ENCODE measurements at regions not wholly inside any gene's neighbourhood (a gene's known extent, or its start where the extent isn't known, plus 50 kb on each side); places are given as distances from the start of the nearest gene placed in this dataset.
"Not testable (repeated sequence)": the region's sequence is repeated elsewhere in the genome, so short reads cannot be mapped to it uniquely, and the experiment has no call there.

DNA sequence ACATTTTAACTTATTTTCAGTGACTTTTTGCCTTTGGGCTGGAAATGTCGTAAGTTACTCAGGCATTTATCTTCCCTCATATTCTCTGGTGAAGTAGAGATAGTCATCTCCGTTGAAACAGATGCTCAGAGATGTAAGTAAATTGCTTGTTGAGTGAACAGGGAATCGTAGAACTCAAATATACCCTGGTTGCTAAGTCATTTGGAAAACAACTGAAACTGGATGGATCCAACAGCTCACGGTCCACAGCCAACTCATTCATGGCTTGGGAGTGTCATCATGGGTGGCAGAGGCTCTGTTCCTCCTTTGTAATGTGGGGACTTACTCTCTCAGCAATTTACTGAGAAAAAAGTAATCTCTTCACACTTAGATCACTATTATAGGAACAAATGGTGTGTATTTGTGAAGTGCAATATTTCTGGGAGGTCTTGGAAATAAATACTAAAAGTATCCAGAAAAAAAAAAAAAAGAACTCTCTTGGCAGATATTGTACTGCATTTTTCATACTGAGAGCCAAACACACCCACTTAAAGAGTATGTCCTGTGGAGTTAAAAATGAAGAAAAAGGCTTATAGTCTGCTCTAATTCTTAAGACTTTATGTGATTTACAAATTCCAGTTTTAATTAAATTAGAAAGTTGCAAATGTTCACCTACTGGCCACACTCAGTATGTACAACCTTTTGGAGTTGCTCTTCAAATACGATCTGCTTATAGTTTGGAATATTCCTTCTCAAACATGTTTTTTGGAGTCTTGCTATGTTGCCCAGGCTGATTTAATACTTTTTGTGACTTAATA, 107.4 kb downstream of the LEPR start:
- DNase-seq: no peak

DNA sequence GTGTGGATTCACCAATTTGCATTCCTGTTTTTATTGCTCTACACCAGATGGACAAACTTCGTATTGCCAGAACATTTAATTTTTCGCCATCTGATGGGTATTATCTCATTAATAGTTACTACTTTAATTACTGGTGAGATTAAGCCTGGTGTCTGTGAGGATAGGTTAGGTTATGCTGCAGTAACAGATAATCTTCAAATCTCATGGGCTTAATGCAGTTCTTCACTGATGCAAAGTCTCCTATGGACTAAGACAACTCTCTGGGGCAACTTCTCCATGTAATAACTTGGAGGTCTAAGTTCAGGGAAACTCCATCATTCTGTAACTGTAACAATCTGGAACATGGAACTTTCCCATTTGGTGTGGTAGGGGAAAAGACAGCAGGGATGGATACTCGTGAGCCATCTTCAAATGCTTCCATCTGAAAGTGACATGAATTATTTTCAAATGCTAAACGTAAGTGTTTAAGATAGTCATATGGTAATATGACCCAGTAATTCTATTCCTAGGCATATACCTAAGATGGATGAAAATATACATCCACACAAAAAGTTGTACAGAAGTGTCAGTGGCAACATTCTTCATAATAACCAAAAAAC, 111.6 kb downstream of the LEPR start:
- no peak for DNase-seq

GRCh38 chr1:65535981-65536380, 115.5 kb downstream of the LEPR start:
- no peak for DNase-seq

DNA sequence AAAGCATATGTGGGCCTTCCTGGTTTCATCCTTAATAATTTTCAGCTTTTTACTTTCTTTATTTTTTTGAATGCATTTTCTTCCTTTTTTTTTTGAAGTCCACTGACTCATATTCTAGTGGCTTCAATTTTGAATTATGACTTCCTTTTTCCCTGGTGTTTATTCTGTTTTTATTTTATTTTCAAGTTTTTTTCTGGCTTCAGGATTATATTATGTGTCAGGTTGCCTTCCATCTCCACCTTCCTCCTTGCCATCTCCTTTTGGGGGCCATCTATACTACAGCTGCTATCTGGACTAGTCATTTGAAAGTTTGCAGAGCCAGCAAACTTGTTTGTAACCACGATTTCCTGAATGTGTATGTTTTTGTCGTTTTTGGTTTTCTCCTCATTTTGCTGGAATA, 117.6 kb downstream of the LEPR start:
- DNase-seq: no peak

GRCh38 chr1:65538664-65539063, 118.2 kb downstream of the LEPR start:
- no peak for DNase-seq

GRCh38 chr1:65539266-65540131, 119.0 kb downstream of the LEPR start:
- no peak for DNase-seq

DNA sequence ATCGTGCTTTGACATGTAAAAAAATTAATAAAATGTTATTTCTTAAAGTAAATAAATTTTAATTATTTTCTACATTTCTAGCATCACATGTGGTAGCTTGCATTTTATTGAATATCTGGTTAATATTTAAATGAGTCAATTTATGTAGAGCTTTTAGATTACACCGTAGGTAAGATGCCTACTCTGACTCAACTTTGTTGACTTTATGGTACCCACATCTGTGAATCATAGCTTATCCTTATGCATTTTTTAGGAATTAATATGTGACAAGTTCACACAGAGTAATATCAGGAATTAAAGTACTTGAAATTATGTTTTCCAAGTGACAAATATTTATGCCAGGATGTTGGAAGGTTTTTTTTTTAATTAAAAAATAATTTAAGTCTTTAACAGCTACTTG, 120.7 kb downstream of the LEPR start:
- no peak for DNase-seq

DNA sequence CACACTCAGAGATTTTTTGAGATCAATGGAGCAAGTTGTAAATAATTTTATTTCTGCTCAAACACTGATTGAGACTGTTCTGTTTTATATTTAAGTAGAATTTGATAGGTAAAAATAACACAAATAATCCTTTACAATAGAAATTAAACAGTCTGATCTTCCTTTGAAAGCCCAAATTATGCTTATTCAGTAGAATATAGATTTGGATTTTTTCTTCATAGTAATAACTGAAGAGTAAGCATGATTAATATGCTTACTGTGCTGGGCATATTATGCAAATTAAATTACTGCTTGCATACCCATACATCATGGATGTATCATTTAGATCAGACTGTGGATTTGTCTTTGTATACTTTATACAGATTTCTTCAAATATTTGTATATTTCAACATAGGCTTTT, 121.4 kb downstream of the LEPR start:
- DNase-seq: no peak

GRCh38 chr1:65542592-65542991, 122.1 kb downstream of the LEPR start:
- not testable (repeated sequence) for DNase-seq

GRCh38 chr1:65550306-65551010, 130.0 kb downstream of the LEPR start:
- not testable (repeated sequence) for DNase-seq

- DNase-seq: not testable (repeated sequence)
Observed at GRCh38 chr1:65552484-65552883, 132.0 kb downstream of the LEPR start.

DNA sequence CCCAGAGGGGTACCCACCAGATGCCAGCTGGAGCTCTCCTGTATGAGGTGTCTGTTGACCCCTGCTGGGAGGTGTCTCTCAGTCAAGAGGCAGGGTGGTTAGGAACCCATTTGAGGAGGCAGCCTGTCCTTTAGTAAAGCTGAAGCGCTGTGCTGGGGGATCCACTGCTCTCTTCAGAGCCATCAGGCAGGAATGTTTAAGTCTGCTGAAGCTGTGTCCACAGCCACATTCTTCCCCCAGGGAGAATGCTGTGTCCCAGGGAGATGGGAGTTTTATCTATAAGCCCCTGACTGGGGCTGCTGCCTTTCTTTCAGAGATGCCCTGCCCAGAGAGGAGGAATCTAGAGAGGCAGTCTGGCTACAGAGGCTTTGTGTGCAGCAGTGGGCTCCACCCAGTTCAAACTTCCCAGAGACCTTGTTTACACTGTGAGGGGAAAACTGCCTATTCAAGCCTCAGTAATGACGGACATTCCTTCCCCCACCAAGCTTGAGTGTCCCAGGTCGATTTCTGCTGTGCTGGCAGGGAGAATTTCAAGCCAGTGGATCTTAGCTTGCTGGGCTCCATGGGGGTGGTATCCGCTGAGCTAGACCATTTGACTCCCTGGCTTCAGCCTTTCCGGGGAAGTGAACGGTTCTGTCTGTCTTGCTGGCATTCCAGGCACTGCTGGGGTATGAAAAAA, 133.8 kb downstream of the LEPR start:
- DNase-seq: not testable (repeated sequence)

- no peak for DNase-seq
Observed at GRCh38 chr1:65554829-65555228, 134.4 kb downstream of the LEPR start.

GRCh38 chr1:65558215-65558614, 137.7 kb downstream of the LEPR start:
- no peak for DNase-seq

DNA sequence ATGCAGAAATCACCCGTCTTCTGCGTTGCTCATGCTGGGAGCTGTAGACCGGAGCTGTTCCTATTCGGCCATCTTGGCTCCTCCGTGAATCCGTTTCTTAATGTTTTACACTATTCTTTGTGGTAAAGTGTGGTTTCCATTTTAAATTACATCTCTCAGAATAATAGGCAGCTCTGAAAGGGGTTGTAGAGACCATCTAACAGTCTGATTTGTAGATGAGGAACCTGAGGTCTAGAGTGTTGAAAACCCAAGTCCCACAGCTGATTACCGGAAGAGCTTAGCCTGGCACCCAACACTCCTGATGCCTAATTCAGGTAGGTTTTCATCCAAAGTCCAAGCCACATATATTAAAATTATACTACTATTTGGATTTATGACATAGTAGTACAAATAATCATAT, 144.0 kb downstream of the LEPR start:
- no peak for DNase-seq

DNA sequence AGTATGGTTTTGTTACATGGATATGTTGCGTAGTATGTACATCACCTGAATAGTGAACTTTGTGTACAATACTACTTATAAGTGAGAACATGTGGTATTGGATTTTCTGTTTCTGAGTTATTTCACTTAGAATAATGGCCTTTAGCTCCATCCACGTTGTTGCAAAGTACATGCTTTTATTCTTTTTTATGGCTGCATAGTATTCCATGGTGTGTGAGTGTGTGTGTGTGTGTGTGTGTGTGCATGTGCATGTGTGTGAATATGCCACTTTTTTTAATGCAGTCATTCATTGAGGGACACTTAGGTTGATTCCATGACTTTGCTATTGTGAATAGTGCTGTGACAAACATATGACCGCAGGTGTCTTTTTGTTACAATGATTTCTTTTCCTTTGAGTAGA, 147.8 kb downstream of the LEPR start:
- DNase-seq: no peak

DNA sequence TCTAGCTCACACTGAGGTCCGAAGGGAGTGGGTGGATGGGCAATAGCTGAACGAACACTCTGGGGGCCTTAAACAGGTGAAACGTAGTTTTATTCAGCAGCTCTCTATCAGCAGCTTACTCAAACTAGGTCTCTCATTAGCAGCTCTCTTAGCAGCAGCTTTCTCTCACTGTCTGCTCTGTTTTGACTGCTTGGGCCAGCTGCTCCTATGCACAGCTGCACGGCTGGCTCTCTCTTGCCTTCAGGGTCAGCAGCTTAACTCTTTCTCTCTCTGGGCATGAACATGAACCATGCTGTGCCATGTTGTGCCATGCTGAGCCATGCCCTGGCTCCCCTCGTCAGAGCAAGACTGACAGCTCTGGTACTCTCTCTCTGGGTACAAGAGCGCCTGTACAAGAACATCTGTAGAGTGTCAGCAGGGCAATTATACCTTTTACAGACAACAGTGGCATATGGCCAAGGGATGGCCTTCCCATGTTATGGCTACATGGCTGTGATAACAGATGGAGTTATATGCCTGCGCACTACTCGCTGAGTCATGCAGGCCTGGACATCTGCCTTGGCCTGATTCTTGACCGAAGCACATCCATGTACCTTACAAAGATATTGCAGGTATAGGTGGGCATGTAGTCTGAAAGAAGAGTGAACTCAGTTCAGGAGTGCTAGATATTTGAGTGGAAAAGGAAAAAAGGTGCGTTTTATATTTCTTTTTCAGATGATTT, 152.4 kb downstream of the LEPR start:
- DNase-seq: no peak

GRCh38 chr1:65577278-65577677, 156.8 kb downstream of the LEPR start:
- DNase-seq: no peak

- not testable (repeated sequence) for DNase-seq
Observed at GRCh38 chr1:65577982-65578381, 157.5 kb downstream of the LEPR start.

DNA sequence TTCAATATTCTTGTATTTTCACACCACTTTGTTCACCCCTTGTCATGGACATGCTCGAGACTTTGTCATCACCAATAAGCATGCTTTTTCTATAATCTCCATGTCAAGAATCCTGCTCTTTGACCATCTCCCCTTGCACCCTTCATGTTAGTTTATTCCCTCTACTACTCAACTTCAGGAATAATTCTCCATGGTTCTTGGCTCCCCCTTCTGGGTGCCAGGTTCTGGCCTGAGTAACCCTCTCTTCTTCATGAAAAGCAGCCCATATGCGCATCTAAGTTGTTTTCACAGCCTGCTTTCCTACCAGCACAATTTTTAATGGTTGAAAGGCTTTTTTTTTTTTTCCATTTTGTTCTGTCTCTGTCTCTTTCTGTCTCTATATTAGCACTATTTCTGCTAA, 160.7 kb downstream of the LEPR start:
- DNase-seq: no peak

GRCh38 chr1:65584399-65584798, 163.9 kb downstream of the LEPR start:
- DNase-seq: no peak

DNA sequence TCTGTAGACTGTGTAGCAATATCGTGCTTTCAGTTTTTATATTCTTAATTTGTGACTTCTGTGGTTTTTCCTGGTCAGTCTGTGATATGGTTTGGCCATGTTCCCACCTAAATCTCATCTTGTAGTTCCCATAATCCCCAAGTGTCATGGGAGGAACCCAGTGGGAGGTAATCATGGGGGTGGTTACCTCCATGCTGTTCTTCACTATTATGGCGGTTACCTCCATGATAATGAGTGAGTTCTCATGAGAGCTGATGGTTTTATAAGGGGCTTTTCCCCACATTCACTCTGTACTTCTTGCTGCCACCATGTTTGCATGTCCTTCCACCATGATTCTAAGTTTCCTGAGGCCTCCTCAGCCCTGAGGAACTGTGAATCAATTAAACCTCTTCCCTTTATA, 169.8 kb downstream of the LEPR start:
- no peak for DNase-seq
